Vagina (tissue), 2 donors: ENCODE measurements at regions not wholly inside any gene's neighbourhood (a gene's known extent, or its start where the extent isn't known, plus 50 kb on each side); places are given as distances from the start of the nearest gene placed in this dataset.
"Not testable (repeated sequence)": the region's sequence is repeated elsewhere in the genome, so short reads cannot be mapped to it uniquely, and the experiment has no call there.

ENCODE experiments used
- POLR2A ChIP-seq, 2 donors: fragments of 450-650 bp; IDR thresholded peaks; one replicate each; pipeline ENCODE4 v1.6.1; 2017; ENCODE audit warnings: antibody characterized with exemption in 2 of 2, mild to moderate bottlenecking in 2 of 2, moderate library complexity in 2 of 2
- TF ChIP-seq, protein P1 (sequence below), 3 experiments: fragments of 450-650 bp in 2 of 3; fragments of 200-600 bp in 1 of 3; sonication (generic) in 1 of 3; IDR thresholded peaks; one replicate each; pipeline ENCODE4 v1.5.1; 2017 to 2019; ENCODE audit warnings: antibody characterized with exemption in 3 of 3, mild to moderate bottlenecking in 2 of 3, moderate library complexity in 2 of 3

DNA sequence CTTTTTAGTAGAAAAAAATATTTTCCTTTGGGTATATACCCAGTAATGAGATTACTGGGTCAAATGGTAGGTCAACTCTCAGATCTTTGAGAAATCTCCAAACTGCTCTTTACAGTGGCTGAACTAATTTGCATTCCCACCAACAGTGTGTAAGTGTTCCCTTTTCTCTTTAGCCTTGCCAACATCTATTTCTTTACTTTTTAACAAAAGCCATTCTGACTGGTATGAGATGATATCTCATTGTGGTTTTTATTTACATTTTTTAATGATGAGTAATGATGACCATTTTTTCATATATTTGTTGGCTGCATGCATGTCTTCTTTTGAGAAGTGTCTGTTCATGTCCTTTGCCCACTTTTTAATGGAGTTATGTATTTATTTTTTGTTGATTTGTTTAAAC lies 1086.2 kb upstream of the GJE1 start:
- not testable (repeated sequence) for TF ChIP-seq POLR2A (IDR thresholded peaks at IDR 0.05)
- TF ChIP-seq, protein P1, sequence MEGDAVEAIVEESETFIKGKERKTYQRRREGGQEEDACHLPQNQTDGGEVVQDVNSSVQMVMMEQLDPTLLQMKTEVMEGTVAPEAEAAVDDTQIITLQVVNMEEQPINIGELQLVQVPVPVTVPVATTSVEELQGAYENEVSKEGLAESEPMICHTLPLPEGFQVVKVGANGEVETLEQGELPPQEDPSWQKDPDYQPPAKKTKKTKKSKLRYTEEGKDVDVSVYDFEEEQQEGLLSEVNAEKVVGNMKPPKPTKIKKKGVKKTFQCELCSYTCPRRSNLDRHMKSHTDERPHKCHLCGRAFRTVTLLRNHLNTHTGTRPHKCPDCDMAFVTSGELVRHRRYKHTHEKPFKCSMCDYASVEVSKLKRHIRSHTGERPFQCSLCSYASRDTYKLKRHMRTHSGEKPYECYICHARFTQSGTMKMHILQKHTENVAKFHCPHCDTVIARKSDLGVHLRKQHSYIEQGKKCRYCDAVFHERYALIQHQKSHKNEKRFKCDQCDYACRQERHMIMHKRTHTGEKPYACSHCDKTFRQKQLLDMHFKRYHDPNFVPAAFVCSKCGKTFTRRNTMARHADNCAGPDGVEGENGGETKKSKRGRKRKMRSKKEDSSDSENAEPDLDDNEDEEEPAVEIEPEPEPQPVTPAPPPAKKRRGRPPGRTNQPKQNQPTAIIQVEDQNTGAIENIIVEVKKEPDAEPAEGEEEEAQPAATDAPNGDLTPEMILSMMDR (IDR thresholded peaks at IDR 0.05): not testable (repeated sequence)
